Activated CD8-positive, alpha-beta T cell treated with anti-CD3 and anti-CD28 coated beads for 36 hours (primary cell): ENCODE measurements at regions not wholly inside any gene's neighbourhood (a gene's known extent, or its start where the extent isn't known, plus 50 kb on each side); places are given as distances from the start of the nearest gene placed in this dataset.
"Not testable (repeated sequence)": the region's sequence is repeated elsewhere in the genome, so short reads cannot be mapped to it uniquely, and the experiment has no call there.

Experiments used
- ATAC-seq: fragments of 200-7000 bp; cut with Tn5 transposase; one replicate; pipeline ENCODE4 v1.10.0; 2021; ENCODE audit warnings: mild to moderate bottlenecking, moderate library complexity
- CTCF ChIA-PET: fragments of 350-600 bp; sonication (Branson Sonifier 250); formaldehyde crosslinking; loops from one replicate; lab custom pipeline; 2021; ENCODE audit warnings: antibody characterized with exemption; lab: Charles Lee
- POLR2A ChIA-PET: fragments of 350-600 bp; sonication (Branson Sonifier 250); formaldehyde crosslinking; loops from one replicate; lab custom pipeline; 2021; ENCODE audit warnings: antibody characterized with exemption; lab: Charles Lee
- DNase-seq: peaks from one replicate; pipeline ENCODE4 v3.0.0-alpha.2; 2020
- H3K27ac Mint-ChIP-seq: one replicate; pipeline ENCODE4 v1.8.0; 2021; ENCODE audit warnings: mild to moderate bottlenecking, mixed read lengths
- H3K27me3 Mint-ChIP-seq: one replicate; pipeline ENCODE4 v1.8.0; 2021; ENCODE audit warnings: mixed read lengths
- H3K36me3 Mint-ChIP-seq: one replicate; pipeline ENCODE4 v1.8.0; 2021; ENCODE audit warnings: low read depth, mixed read lengths
- H3K4me1 Mint-ChIP-seq: one replicate; pipeline ENCODE4 v1.8.0; 2021; ENCODE audit warnings: low read depth, mixed read lengths
- H3K4me3 Mint-ChIP-seq: one replicate; pipeline ENCODE4 v1.8.0; 2021; ENCODE audit warnings: mild to moderate bottlenecking, moderate library complexity, mixed read lengths
- H3K9me3 Mint-ChIP-seq: one replicate; pipeline ENCODE4 v1.8.0; 2021; ENCODE audit warnings: mixed read lengths
- CTCF ChIP-seq: fragments of 200-600 bp; IDR thresholded peaks from one replicate; pipeline ENCODE4 v1.8.0; 2022; ENCODE audit warnings: antibody characterized with exemption, mild to moderate bottlenecking
- intact Hi-C: fragments of 100-400 bp; cut with micrococcal nuclease; formaldehyde crosslinking; loops from one replicate; pipeline ENCODE4 v1.10.0; 2022

DNA sequence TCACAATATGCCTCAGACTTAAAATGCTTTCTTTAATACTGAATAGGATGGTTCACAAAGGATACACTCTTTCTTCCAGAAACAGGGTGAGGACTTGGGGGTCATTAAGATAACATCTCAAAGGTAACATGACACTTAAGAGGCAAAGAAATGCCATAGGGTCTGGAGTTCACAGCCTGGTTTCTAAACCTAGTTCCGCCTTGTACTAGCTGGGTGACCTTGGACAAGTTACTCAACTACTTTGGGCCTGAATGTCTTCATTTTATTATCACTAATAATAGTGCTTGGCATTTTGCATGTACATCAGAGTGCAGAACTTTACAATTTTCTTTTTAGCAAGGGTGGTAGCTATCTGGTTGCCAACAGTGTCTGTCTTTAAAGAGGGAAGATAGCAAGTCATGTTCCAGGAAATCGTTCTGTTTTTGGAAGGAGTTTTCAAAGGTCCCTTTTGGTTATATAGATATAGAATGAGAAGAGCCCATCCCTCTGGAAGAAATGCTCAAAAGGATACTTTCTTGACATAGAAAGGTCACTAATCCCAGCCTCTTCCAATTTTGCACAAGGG, 257.8 kb downstream of the NUAK1 start:
- H3K27me3 Mint-ChIP-seq, result peaks cover 1% of the 10 kb centered on the region
- intact Hi-C loops, result no loop called here
- CTCF ChIA-PET, result no interaction called here

DNA sequence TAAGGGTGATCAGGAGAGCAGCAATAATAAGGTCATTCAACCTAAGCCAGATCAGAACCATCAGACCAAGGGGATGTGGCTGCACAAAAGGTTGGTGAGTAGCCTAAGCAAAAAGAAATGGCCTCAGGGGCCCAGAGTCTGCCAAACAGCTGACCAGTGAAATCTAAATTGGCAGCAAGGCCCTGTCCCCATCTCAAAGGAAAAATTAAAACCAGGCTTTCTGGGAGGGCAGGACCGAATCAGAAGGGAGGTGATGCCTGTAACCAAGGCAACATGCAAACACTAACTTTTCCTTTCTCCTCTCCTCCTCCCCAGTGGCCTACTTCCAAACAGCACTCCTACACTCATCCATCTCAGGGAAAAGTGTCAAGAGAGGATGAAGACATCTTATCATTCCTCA, 256.4 kb downstream of the NUAK1 start:
- H3K27ac Mint-ChIP-seq, result no peak overlapping the region
- H3K4me3 Mint-ChIP-seq, result no peak overlapping the region
- no peak for TF ChIP-seq CTCF
- ATAC-seq (no peak), DNase-seq (no peak)
- H3K9me3 Mint-ChIP-seq, result no peaks in the 10 kb centered on the region
- ChIA-PET CTCF (interaction anchor here (0.6 kb wide), 1 partner anchor 560 kb away, joined by 3 read pairs; no protein-coding TSS in a partner anchor), POLR2A (no interaction called here)
- intact Hi-C loops, result no loop called here
- peaks cover 1% of the 10 kb centered on the region for H3K27me3 Mint-ChIP-seq
- no peaks in the 10 kb centered on the region for H3K4me1 Mint-ChIP-seq
- H3K36me3 Mint-ChIP-seq, result no peaks in the 10 kb centered on the region

More for the DNA sequence above, 257.8 kb downstream of the NUAK1 start:
- H3K4me1 Mint-ChIP-seq, result no peaks in the 10 kb centered on the region
- POLR2A ChIA-PET, result no interaction called here
- no peaks in the 10 kb centered on the region for H3K9me3 Mint-ChIP-seq
- no peak overlapping the region for H3K4me3 Mint-ChIP-seq
- H3K36me3 Mint-ChIP-seq, result no peaks in the 10 kb centered on the region
- no peak overlapping the region for H3K27ac Mint-ChIP-seq
- DNase-seq (no peak), ATAC-seq (no peak)
- TF ChIP-seq CTCF, result no peak

- DNase-seq (no peak), ATAC-seq (no peak)
- H3K27me3 Mint-ChIP-seq, result no peaks in the 10 kb centered on the region
- H3K9me3 Mint-ChIP-seq, result no peaks in the 10 kb centered on the region
- CTCF ChIA-PET, result no interaction called here
- no peak for TF ChIP-seq CTCF
- no peaks in the 10 kb centered on the region for H3K36me3 Mint-ChIP-seq
- intact Hi-C loops, result no loop called here
- no peaks in the 10 kb centered on the region for H3K4me1 Mint-ChIP-seq
- H3K4me3 Mint-ChIP-seq, result no peak overlapping the region
- POLR2A ChIA-PET, result no interaction called here
- H3K27ac Mint-ChIP-seq, result no peak overlapping the region
Observed at GRCh38 chr12:105887131-105887530, 251.6 kb downstream of the NUAK1 start.

DNA sequence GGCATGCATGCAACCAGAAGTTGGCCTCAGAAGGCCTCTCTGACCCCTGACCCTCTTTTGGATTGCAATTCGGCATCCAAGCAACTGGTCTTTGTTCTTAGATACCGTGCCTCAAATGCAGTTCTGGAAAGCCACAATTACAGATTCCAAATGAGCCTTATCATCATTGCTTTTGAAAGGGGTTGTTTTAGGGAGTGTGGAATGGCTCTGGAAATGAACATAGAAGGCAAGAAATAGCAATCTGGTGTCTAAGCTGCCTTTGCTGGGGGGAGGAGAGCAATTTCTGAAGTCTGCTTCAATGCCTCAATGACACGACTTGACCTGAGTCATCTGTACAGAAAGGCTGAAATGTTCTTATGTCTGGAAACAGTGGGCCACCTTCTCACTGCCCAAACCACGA, 250.1 kb downstream of the NUAK1 start:
- intact Hi-C loops, result no loop called here
- Mint-ChIP-seq H3K4me3 (no peak overlapping the region), H3K27me3 (no peaks in the 10 kb centered on the region), H3K27ac (no peak overlapping the region), H3K9me3 (no peaks in the 10 kb centered on the region), H3K36me3 (no peaks in the 10 kb centered on the region), H3K4me1 (no peaks in the 10 kb centered on the region)
- TF ChIP-seq CTCF, result no peak
- ATAC-seq, result no peak
- ChIA-PET POLR2A (no interaction called here), CTCF (no interaction called here)
- no peak for DNase-seq

DNA sequence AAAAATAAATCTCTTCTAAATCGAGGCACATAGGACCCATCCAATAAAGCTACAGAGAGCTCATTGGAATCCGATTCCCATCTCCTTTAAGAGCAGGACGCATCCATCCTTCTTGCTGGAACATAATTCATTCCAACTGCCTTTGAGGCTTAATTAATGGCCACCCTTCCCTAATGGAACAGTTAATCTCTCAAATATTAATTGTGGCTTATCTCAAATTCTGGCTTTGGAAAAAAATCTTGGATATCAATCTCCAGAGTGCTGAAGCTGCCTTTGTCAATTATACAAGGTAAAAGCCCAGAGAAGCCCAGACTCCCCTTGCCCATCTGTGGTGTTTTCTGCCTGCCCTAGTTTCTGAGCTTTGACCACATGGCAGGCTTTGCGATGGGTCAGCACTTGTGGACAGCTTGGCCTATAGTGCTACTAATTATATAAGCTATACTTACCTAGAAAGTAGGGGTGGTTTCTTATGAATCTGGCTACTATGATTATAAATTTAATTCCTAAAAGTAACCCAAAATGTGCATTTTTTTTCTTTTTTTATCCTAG, 246.3 kb downstream of the NUAK1 start:
- H3K27ac Mint-ChIP-seq, result no peak overlapping the region
- no peak for TF ChIP-seq CTCF
- ChIA-PET POLR2A (no interaction called here), CTCF (interaction anchor here (1.0 kb wide), 1 partner anchor 472 kb away, joined by 3 read pairs; no protein-coding TSS in a partner anchor)
- ATAC-seq (no peak), DNase-seq (no peak)
- no peaks in the 10 kb centered on the region for H3K9me3 Mint-ChIP-seq
- H3K27me3 Mint-ChIP-seq, result peaks cover 4% of the 10 kb centered on the region
- no peak overlapping the region for H3K4me3 Mint-ChIP-seq
- H3K36me3 Mint-ChIP-seq, result no peaks in the 10 kb centered on the region
- no peaks in the 10 kb centered on the region for H3K4me1 Mint-ChIP-seq
- intact Hi-C loops, result no loop called here

- intact Hi-C loops, H3K4me1 Mint-ChIP-seq, DNase-seq, H3K27ac Mint-ChIP-seq, H3K9me3 Mint-ChIP-seq, H3K4me3 Mint-ChIP-seq, H3K36me3 Mint-ChIP-seq, POLR2A ChIA-PET, H3K27me3 Mint-ChIP-seq, ATAC-seq: not testable (repeated sequence)
- CTCF ChIA-PET, result interaction anchor here (0.6 kb wide), 1 partner anchor 34 kb away, joined by 3 read pairs; no protein-coding TSS in a partner anchor
Observed at GRCh38 chr12:105895197-105895832, 243.4 kb downstream of the NUAK1 start.
